Activated CD4-positive, alpha-beta T cell treated with anti-CD3 and anti-CD28 coated beads, Interleukin-2, Interleukin-4, amounts not matched to agents 100 ng/mL and 50 ng/mL, durations not matched to agents 16 hours and 8 hours (primary cell): ENCODE measurements at regions not wholly inside any gene's neighbourhood (a gene's known extent, or its start where the extent isn't known, plus 50 kb on each side); places are given as distances from the start of the nearest gene placed in this dataset.

Source experiments
- DNase-seq: peaks from one replicate; pipeline ENCODE4 v3.0.0-alpha.2; 2020; ENCODE audit warnings: low spot score

- no peak for DNase-seq
Measured at GRCh38 chr9:81259896-81260295, 429.5 kb downstream of the TLE1 start.

GRCh38 chr9:81256368-81256767 lies 433.0 kb downstream of the TLE1 start:
- no peak for DNase-seq

- DNase-seq: no peak
Measured at GRCh38 chr9:81250606-81251005, 438.7 kb downstream of the TLE1 start.

GRCh38 chr9:81250041-81250440 lies 439.3 kb downstream of the TLE1 start:
- DNase-seq: no peak

GRCh38 chr9:81245254-81245956 lies 443.9 kb downstream of the TLE1 start:
- no peak for DNase-seq

- no peak for DNase-seq
Measured at GRCh38 chr9:81244631-81245030, 444.7 kb downstream of the TLE1 start.

- no peak for DNase-seq
Measured at GRCh38 chr9:81242866-81243265, 446.5 kb downstream of the TLE1 start.

- no peak for DNase-seq
Measured at GRCh38 chr9:81239388-81239787, 450.0 kb downstream of the TLE1 start.

GRCh38 chr9:81237565-81238231 lies 451.6 kb downstream of the TLE1 start:
- no peak for DNase-seq

- DNase-seq: no peak
Measured at GRCh38 chr9:81234924-81235610, 454.3 kb downstream of the TLE1 start.

- DNase-seq: no peak
Measured at GRCh38 chr9:81231011-81231410, 458.3 kb downstream of the TLE1 start.

- no peak for DNase-seq
Measured at GRCh38 chr9:81227507-81228245, 461.7 kb downstream of the TLE1 start.

- DNase-seq: no peak
Measured at GRCh38 chr9:81225596-81225995, 463.8 kb downstream of the TLE1 start.

GRCh38 chr9:81224166-81225081 lies 464.9 kb downstream of the TLE1 start:
- no peak for DNase-seq

- no peak for DNase-seq
Measured at GRCh38 chr9:81214975-81215374, 474.4 kb downstream of the TLE1 start.

- no peak for DNase-seq
Measured at GRCh38 chr9:81213456-81213855, 475.9 kb downstream of the TLE1 start.

- no peak for DNase-seq
Measured at GRCh38 chr9:81211741-81212140, 477.6 kb downstream of the TLE1 start.

GRCh38 chr9:81207651-81208050 lies 481.7 kb downstream of the TLE1 start:
- DNase-seq: no peak

GRCh38 chr9:81202292-81202691 lies 487.1 kb downstream of the TLE1 start:
- DNase-seq: no peak

- no peak for DNase-seq
Measured at GRCh38 chr9:81195206-81195605, 494.1 kb downstream of the TLE1 start.
